Retina (tissue), 1 donor: ENCODE measurements at regions not wholly inside any gene's neighbourhood (a gene's known extent, or its start where the extent isn't known, plus 50 kb on each side); places are given as distances from the start of the nearest gene placed in this dataset.

Experiments used
- DNase-seq: peaks from one replicate; pipeline ENCODE4 v3.0.0-alpha.2; 2016

GRCh38 chr7:91644256-91644655 is 236.2 kb downstream of the MTERF1 start:
- DNase-seq = no peak

- no peak for DNase-seq
Measured at GRCh38 chr7:91645542-91645941, 235.0 kb downstream of the MTERF1 start.

GRCh38 chr7:91651986-91652385 is 228.5 kb downstream of the MTERF1 start:
- DNase-seq = no peak

- DNase-seq = no peak
Measured at GRCh38 chr7:91653286-91653685, 227.2 kb downstream of the MTERF1 start.

GRCh38 chr7:91655656-91656055 is 224.8 kb downstream of the MTERF1 start:
- DNase-seq = no peak

- no peak for DNase-seq
Measured at GRCh38 chr7:91656541-91657482, 223.7 kb downstream of the MTERF1 start.

- no peak for DNase-seq
Measured at GRCh38 chr7:91657483-91658071, 222.9 kb downstream of the MTERF1 start.

GRCh38 chr7:91659096-91659495 is 221.4 kb downstream of the MTERF1 start:
- no peak for DNase-seq

GRCh38 chr7:91660734-91661356 is 219.7 kb downstream of the MTERF1 start:
- DNase-seq = no peak

GRCh38 chr7:91661727-91662126 is 218.8 kb downstream of the MTERF1 start:
- no peak for DNase-seq

GRCh38 chr7:91668217-91668616 is 212.3 kb downstream of the MTERF1 start:
- no peak for DNase-seq

- no peak for DNase-seq
Measured at GRCh38 chr7:91671245-91671644, 209.3 kb downstream of the MTERF1 start.

- no peak for DNase-seq
Measured at GRCh38 chr7:91674470-91674869, 206.0 kb downstream of the MTERF1 start.

GRCh38 chr7:91681718-91682117 is 198.8 kb downstream of the MTERF1 start:
- DNase-seq = no peak

- no peak for DNase-seq
Measured at GRCh38 chr7:91683823-91684222, 196.7 kb downstream of the MTERF1 start.

GRCh38 chr7:91685544-91685943 is 195.0 kb downstream of the MTERF1 start:
- no peak for DNase-seq

GRCh38 chr7:91690541-91691070 is 189.9 kb downstream of the MTERF1 start:
- DNase-seq = no peak

- no peak for DNase-seq
Measured at GRCh38 chr7:91691865-91692264, 188.6 kb downstream of the MTERF1 start.

GRCh38 chr7:91692800-91693199 is 187.7 kb downstream of the MTERF1 start:
- no peak for DNase-seq

GRCh38 chr7:91694351-91694841 is 186.1 kb downstream of the MTERF1 start:
- no peak for DNase-seq

- DNase-seq = no peak
Measured at GRCh38 chr7:91710881-91711280, 169.6 kb downstream of the MTERF1 start.

- DNase-seq = no peak
Measured at GRCh38 chr7:91713669-91714068, 166.8 kb downstream of the MTERF1 start.

GRCh38 chr7:91717681-91718470 is 162.6 kb downstream of the MTERF1 start:
- DNase-seq = no peak
